NCI-H524 (cell line): ENCODE measurements at regions not wholly inside any gene's neighbourhood (a gene's known extent, or its start where the extent isn't known, plus 50 kb on each side); places are given as distances from the start of the nearest gene placed in this dataset.
A peak's percentile ranks its signal among the peaks of the same experiment; 100 is the strongest.

Experiments
- DNase-seq, 2 experiments: peaks; one replicate each; lab custom pipeline; 2025; lab: John Stamatoyannopoulos, UW

GRCh38 chr11:79783833-79784232 lies 343.0 kb upstream of the TENM4 start:
- no peak for DNase-seq

DNA sequence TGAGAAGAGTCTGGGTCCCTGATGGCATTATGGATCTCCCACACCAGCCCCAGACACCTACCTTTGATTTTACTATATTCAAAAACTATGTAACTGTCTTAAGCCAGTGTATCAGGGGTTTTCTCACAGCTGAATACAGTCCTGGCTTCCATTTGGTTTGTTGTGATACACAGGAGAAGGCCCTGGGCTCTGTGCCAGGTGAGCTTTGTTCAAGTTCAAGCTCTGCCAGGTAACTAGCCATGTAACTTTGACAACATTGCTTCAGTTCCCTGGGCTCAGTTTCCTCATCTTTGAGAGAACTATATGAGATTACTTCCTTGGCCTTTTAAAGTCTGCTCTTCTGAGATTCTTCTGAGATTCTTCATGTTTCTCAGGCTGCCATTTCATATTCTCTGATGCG lies 327.5 kb upstream of the TENM4 start:
- DNase-seq = no peak

DNA sequence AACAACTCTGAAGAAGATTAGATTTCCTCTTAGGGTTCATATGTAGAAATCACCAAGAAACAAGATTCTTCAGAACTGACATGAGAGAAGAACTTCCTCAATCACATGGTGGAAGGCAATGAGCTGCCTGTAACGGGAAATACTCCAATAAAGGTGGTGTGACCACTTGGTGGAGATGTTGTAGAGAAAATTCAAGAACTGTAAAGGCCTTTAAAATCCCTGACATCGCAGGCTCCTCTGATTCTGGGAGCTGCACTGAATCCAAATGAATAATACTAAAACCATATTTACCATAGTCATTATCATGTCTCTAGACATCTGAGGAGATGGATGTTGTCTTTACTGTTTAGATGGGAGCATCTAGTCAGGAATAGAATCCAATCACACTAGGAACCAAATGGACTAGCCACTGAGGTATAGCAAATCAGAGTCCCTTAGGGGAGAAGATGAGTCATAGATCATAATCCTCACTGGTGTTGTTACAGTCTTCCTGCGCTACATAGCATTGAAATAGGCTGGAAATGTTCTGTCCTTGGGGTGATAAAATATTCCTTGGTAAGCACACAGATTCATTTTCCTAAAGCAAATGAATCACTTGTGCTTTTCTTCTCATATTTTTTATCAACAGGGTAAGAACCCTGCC lies 321.6 kb upstream of the TENM4 start:
- DNase-seq = peak in 1 of 2 experiments; percentile 8

DNA sequence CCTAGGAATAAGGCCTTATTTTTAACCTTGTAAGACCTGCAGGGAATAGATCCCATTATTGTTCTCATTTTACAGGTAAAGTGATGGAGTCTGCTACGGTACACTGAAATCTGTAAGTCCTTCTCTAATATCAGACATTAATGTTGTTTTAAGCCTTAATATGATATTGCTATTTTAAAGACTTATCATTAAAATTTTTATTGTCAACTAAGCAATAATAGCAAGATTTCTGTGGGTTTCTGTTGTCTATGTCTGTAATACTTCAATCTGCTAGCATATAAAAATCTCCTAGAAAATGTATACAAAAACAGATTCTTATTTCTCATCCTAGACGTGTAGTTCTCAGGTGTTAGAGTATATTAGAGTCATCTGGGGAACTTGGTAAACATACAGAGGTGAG lies 317.5 kb upstream of the TENM4 start:
- no peak for DNase-seq

- DNase-seq = no peak
These were observed 306.6 kb upstream of the TENM4 start for GRCh38 chr11:79747406-79747805.

DNA sequence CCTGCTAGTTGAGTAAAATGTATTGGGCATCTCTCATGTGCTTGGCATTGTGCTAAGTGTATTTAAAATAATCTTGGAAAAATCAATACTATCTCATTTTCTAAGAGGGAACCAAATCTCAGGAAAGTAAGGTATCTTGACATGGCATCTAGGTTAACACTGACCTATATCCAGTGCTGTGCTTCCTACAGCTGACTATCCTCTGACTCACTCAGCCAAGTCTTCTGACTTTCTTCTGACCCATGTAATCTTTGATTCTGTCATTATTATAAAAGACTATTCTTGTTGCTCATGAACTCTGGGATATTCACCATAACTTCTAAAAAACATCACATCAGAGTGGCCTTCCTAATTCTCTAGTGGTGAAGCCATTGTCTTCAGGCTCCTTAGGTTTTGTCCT lies 304.1 kb upstream of the TENM4 start:
- no peak for DNase-seq

DNA sequence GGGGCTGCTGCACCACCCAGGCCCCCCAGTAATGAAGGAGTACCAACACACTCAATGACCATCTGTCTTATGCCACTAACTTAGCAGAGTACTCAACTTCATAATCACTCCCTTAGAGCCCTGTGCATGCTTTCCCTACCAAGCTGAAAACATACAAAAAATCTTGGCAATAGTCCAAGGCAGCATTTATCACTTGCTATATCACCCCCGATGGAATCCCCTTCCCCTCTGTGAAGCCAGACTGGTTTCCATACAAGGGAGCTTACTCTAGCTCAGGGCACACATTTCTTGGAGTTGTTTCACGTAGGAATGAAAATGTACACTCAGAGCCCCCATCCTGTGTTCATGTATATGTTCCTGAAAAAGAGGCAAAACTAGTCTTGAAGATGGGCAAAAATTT lies 301.3 kb upstream of the TENM4 start:
- DNase-seq = peak in 1 of 2 experiments; percentile 10

GRCh38 chr11:79739591-79739990 lies 298.8 kb upstream of the TENM4 start:
- DNase-seq = no peak

DNA sequence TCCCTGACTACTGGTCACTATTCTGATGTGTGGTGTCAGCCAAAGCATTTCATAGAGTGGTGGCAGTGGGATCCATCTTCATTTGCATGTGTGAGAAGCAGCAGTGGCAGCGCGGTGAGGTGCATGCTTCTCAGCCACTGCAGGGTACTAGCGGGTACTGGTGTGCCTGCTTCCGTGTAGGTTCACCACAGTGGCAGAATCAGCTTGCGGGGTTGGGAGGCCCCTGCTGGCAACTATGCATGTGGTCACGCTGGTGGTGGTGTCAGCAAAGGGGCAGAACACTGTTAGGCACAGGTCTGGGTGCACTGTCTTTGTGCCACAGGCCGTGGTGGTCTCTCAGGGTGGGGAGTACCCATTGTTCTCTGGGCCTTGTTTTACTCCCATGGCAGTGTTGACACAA lies 286.4 kb upstream of the TENM4 start:
- no peak for DNase-seq

DNA sequence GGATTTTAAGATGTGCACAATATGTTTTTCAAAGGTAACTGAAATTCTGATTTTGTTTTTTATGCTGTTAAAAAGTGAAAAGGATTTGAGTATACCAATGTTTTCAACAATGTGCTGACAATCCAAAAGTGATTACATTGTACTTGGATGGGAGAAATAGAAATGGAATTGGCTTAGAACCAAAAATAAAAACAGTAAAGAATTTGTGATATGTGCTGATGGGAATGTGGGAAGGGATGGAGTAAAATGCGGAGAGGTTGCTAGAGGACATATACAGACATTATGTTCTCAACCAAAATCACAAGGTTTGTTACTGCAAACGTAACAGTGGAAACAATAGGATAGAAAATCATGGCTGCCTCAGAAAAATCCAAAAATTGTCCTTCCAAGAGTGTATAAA lies 279.3 kb upstream of the TENM4 start:
- DNase-seq = no peak

DNA sequence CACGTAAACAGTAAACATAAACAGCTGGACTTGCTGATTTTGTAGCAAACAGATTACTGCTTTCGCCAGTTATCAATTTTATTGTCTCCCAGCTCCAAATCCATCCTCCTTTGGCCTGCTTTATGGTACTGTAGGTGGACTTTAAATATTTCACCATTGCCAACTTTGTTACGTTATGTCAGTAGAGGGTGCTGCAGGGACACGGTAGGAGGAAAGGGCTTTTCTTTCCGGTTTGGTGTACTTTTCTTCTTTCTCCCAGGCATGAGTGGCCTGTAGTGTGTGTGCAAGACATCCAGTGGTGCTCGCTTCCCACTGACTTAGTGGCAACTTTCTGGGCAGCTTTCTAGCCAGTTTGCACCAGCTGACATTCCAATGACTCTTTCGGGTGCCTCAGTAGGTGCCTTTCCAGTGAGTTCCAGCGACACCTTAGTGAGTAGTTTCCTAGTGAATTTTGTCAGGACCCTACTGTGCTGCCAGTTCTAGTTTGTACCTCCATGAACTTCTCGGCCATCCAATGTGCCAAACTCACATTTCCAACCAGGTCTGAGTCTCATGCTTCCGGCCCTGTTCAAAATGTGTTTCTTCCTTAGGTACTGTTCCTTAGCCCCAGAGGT lies 267.6 kb upstream of the TENM4 start:
- peak; percentile 31 to 75 for DNase-seq

DNA sequence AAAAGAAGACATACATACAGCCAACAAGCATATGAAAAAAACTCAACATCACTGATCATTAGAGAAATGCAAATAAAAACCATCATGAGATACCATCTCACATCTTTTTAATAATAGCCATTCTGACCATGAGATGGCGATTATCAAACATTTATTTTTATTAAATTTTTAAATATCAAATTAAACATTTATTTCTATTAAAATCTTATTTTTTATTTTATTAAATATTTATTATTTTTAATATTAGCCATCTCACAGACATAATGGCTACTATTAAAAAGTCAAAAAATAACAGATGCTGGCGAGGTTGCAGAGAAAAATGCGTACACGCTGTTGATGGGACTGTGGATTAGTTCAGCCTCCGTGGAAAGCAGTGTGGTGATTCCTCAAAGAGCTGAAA lies 264.8 kb upstream of the TENM4 start:
- no peak for DNase-seq

DNA sequence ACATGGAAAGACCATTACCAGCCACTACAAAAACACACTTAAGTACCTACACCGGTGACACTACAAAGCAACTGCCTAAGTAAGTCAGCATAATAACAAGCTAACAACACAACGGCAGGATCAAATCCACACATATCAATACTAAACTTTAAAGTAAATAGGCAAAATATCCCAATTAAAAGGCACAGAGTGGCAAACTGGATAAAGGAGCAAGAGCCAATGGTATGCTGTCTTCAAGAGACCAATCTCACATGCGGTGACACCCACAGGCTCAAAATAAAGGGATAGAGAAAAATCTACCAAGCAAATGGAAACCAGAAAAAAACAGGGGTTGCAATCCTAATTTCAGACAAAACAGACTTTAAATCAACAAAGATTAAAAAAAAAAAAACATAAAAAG lies 261.5 kb upstream of the TENM4 start:
- no peak for DNase-seq

DNA sequence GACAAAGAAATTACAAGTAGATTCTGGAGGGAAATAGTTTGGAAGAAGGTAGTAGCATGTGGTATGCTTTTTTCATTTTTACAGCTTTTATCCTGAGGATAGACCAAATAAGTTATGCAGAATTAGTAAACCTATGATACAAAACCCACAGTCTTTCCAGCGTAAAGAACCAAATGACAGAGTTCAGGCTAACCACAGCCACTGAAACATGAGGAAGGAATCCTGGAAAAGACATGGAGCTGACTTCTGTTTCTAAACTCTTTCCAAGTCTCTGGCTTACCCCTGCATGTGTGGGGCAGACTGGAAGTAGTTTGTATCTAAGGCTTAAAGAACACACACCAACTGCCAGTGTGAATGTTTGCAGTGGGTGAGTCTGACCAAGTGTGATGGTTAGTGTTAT lies 258.4 kb upstream of the TENM4 start:
- DNase-seq = no peak

DNA sequence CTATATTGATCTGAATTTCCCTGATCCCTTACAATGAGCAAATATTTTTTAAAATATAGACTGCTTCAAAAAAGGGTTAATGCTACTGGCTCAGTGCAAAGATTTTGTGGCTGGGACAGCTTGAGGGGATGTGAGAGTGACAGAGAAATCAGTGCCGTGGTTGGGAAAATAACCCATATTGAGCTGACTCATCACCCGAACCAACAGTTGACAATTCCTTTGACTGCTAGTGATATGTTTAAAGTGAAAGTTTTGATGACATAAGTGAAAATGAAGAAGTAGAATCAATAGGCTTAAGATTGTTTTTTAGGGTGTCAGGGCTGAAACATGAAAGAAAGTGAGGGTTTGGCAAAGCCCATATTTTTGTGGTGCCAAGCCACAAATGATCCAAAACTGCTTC lies 257.1 kb upstream of the TENM4 start:
- no peak for DNase-seq

DNA sequence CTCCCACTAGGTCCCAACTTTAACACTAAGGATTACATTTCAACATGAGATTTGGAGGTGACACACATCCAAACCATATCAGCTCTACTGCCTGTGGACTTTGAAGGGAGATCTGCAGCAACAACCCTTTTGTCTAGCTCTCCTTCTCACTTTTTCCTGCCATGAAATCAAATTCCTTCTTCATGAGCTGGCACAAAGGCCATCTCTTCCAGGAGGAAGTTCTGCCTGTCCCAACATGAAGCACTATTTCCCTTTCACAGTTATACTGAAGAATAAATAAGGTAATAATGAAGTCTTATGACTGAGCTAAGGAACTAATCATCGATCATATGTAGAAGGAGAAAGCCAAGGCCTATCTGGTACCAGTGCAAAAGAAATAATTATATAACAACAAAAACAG lies 253.5 kb upstream of the TENM4 start:
- no peak for DNase-seq

- no peak for DNase-seq
These were observed 250.6 kb upstream of the TENM4 start for GRCh38 chr11:79691445-79691844.

DNA sequence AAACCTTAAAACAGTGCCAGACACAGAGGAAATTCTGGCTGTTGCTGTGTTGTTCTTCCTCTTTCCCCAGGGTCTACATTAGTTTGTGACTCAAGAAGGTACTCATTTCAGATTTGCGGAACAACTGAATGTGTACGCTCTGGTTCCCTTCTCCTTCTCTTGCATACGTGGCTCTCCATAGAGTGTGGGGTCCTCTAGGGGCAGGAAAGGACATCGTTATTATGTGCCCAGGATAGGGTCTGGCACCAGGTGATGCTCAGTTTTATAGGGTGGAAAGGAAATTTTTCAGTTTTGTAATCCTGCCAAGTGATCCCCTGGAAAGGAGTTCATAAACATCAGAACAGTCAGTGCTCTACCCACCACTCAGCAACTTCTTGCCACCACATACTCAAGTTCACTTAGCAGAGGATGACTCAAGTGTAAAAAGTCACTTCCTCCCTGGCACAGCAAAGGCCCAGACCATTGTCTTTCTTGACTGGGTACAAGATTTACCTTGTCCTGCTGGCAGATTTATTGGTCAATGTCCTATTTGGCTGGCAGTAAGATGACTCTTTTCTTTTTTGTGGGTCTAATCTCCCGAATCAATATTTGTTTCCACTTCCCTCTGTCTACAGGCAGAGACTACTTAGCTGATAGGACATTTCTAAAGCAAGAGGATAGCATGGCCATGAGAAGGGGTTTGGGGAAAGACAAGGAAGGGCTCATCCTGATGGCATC lies 246.0 kb upstream of the TENM4 start:
- no peak for DNase-seq

DNA sequence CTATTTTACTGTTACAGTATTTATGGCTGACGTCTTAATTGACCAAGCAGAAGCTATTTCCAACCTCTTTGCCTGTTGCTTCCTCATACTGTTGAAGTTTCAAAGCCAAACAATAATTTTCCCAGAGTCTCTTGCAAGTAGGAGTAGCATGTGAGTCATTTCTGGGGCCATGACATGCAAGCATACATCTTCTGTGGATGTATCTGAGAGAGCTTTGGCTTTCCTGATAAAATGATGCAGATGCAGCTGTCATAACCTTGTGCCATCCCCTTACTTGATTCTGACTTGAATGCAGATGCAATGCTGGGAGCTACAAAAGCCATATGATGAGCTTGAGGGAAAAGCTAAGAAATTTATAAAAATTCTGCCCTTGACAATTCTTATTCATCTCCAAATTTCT lies 243.1 kb upstream of the TENM4 start:
- DNase-seq = no peak

- DNase-seq = peak; percentile 39 to 84
These were observed 238.1 kb upstream of the TENM4 start for GRCh38 chr11:79678780-79679452.

GRCh38 chr11:79676396-79676795 lies 235.6 kb upstream of the TENM4 start:
- DNase-seq = no peak

- DNase-seq = no peak
These were observed 234.3 kb upstream of the TENM4 start for GRCh38 chr11:79675081-79675480.

GRCh38 chr11:79672786-79673185 lies 232.0 kb upstream of the TENM4 start:
- no peak for DNase-seq
